HepG2 (cell line): ENCODE measurements at regions not wholly inside any gene's neighbourhood (a gene's known extent, or its start where the extent isn't known, plus 50 kb on each side); places are given as distances from the start of the nearest gene placed in this dataset.
A peak's percentile ranks its signal among the peaks of the same experiment; 100 is the strongest.

Source experiments
- ATAC-seq: fragments of 200-7000 bp; cut with Tn5 transposase; 3 replicates; pipeline ENCODE4 v1.9.1; 2020; ENCODE audit warnings: mild to moderate bottlenecking, moderate library complexity
- BruUV-seq: library from RNA; stranded (reverse); fragments of 400-500 nt; replicated peaks from 2 replicates; lab custom pipeline; 2021; lab: Mats Ljungman, UMichigan
- CTCF ChIA-PET: fragments of 300-600 bp; formaldehyde crosslinking; extraction: SDS; loops from one replicate; lab custom pipeline; 2021; ENCODE audit warnings: low total read pairs, inconsistent platforms, low intra/inter-chr PET ratio; lab: Yijun Ruan, JAX
- POLR2A ChIA-PET: fragments of 350-600 bp; sonication (Branson Sonifier 250); formaldehyde crosslinking; loops from one replicate; lab custom pipeline; 2020; ENCODE audit warnings: antibody characterized with exemption, inconsistent platforms; lab: Yijun Ruan, JAX
- DNase-seq: peaks from one replicate; pipeline ENCODE4 v3.0.0-alpha.2; 2015; ENCODE audit warnings: low spot score
- FAIRE-seq: peaks from 3 replicates; lab custom pipeline; 2011; peaks lifted over from hg19 to GRCh38; lab: Jason Lieb, UNC
- H2AFZ ChIP-seq: one replicate; pipeline ENCODE4 v1.6.1; 2011; ENCODE audit warnings: low read length, inconsistent platforms
- H3K27ac ChIP-seq: fragments of 300-600 bp; 3 replicates; pipeline ENCODE4 v1.8.0; 2011; ENCODE audit warnings: mixed run types, mild to moderate bottlenecking, mixed read lengths, low read length, inconsistent platforms; ENCODE audit not compliant: insufficient read depth; ENCODE audit errors: extremely low read length
- H3K27me3 ChIP-seq, 2 experiments: fragments of 200-600 bp in 1 of 2; 2 replicates in 1 of 2; 3 replicates in 1 of 2; pipeline versions ENCODE4 v1.6.0 to v1.8.0; 2011; ENCODE audit warnings: low read length in 2 of 2, mild to moderate bottlenecking in 2 of 2, moderate library complexity in 2 of 2, inconsistent platforms in 1 of 2; ENCODE audit not compliant: insufficient read depth in 2 of 2, control insufficient read depth in 1 of 2
- H3K36me3 ChIP-seq, 2 experiments: fragments of 200-600 bp in 1 of 2; replicated peaks in 1 of 2; 2 replicates in 1 of 2; 3 replicates in 1 of 2; pipeline versions ENCODE4 v1.5.1 to v1.8.0; 2011; ENCODE audit warnings: low read length in 2 of 2, inconsistent platforms in 1 of 2; ENCODE audit not compliant: insufficient read depth in 2 of 2, control insufficient read depth in 1 of 2
- H3K4me1 ChIP-seq: 2 replicates; pipeline ENCODE4 v1.5.1; 2012; ENCODE audit warnings: low read length, inconsistent platforms; ENCODE audit not compliant: insufficient read depth
- H3K4me2 ChIP-seq: 2 replicates; pipeline ENCODE4 v1.6.0; 2011; ENCODE audit warnings: low read depth, low read length, inconsistent platforms
- H3K4me3 ChIP-seq, 3 experiments: fragments of 200-600 bp in 1 of 3; sonication (generic), shearing (Covaris generic) in 1 of 3; replicated peaks in 1 of 3; 2 replicates each; pipeline ENCODE4 v1.5.1; 2011 to 2016; ENCODE audit warnings: low read length in 3 of 3, inconsistent platforms in 2 of 3, low read depth in 2 of 3, mild to moderate bottlenecking in 2 of 3, control low read depth in 1 of 3, mixed read lengths in 1 of 3; ENCODE audit not compliant: insufficient read depth in 1 of 3
- H3K79me2 ChIP-seq: one replicate; pipeline ENCODE4 v1.6.1; 2011; ENCODE audit warnings: low read length, inconsistent platforms; ENCODE audit not compliant: insufficient read depth
- H3K9ac ChIP-seq: 2 replicates; pipeline ENCODE4 v1.6.0; 2011; ENCODE audit warnings: mild to moderate bottlenecking, low read depth, low read length, inconsistent platforms; ENCODE audit not compliant: insufficient read depth
- H3K9me3 ChIP-seq: 2 replicates; pipeline ENCODE4 v1.5.1; 2012; ENCODE audit warnings: mild to moderate bottlenecking, low read length
- H4K20me1 ChIP-seq: 2 replicates; pipeline ENCODE4 v1.6.0; 2011; ENCODE audit warnings: inconsistent platforms, mild to moderate bottlenecking, low read length, moderate library complexity; ENCODE audit not compliant: insufficient read depth
- CEBPB ChIP-seq: IDR thresholded peaks from 2 replicates; pipeline ENCODE4 v1.6.1; 2011; ENCODE audit warnings: low read depth, low read length, improper control_type of control experiment, borderline replicate concordance
- FOXA1 ChIP-seq, 2 experiments: fragments of 450-650 bp in 1 of 2; sonication (generic) in 1 of 2; formaldehyde crosslinking in 1 of 2; IDR thresholded peaks; 2 replicates each; pipeline versions ENCODE4 v1.4.0 to v1.6.1; 2016 to 2020; ENCODE audit warnings: missing genetic modification reagents in 1 of 2
- FOXA3 ChIP-seq: IDR thresholded peaks from 2 replicates; pipeline ENCODE4 v1.6.1; 2016; ENCODE audit warnings: missing genetic modification reagents, missing compliant biosample characterization
- MED1 ChIP-seq: sonication (generic); formaldehyde crosslinking; IDR thresholded peaks from 2 replicates; pipeline ENCODE4 v1.4.0; 2020; ENCODE audit warnings: missing genetic modification reagents
- NR2F6 ChIP-seq, 2 experiments: IDR thresholded peaks; 2 replicates each; pipeline ENCODE4 v1.6.1; 2016; ENCODE audit warnings: antibody characterized with exemption in 1 of 2, mild to moderate bottlenecking in 1 of 2
- RXRA ChIP-seq: sonication (generic); formaldehyde crosslinking; IDR thresholded peaks from 2 replicates; pipeline ENCODE4 v1.5.1; 2020; ENCODE audit warnings: missing genetic modification reagents
- SALL2 ChIP-seq: sonication (generic); formaldehyde crosslinking; IDR thresholded peaks from 2 replicates; pipeline ENCODE4 v1.8.1; 2023; ENCODE audit warnings: mild to moderate bottlenecking, missing genetic modification reagents, inconsistent platforms
- ZFP82 ChIP-seq: sonication (generic); formaldehyde crosslinking; IDR thresholded peaks from 2 replicates; pipeline ENCODE4 v1.5.1; 2020; ENCODE audit warnings: mild to moderate bottlenecking, missing genetic modification reagents, borderline replicate concordance
- ZNF446 ChIP-seq: sonication (generic); formaldehyde crosslinking; IDR thresholded peaks from 2 replicates; pipeline ENCODE4 v1.5.0; 2020; ENCODE audit warnings: mild to moderate bottlenecking, missing genetic modification reagents
- ZNF562 ChIP-seq: sonication (generic); formaldehyde crosslinking; IDR thresholded peaks from 2 replicates; pipeline ENCODE4 v1.8.0; 2022; ENCODE audit warnings: missing genetic modification reagents, borderline replicate concordance
- ZNF567 ChIP-seq: sonication (generic); formaldehyde crosslinking; IDR thresholded peaks from 2 replicates; pipeline ENCODE4 v1.8.1; 2023; ENCODE audit warnings: mild to moderate bottlenecking, missing genetic modification reagents, borderline replicate concordance
- WGBS: methylation state at CpG from one replicate; pipeline ENCODE4 v1.1.6; 2017; ENCODE audit warnings: low lambda C conversion rate; 5-methylcytosine and 5-hydroxymethylcytosine counted together
- in situ Hi-C: cut with HindIII; loops from 2 replicates; pipeline ENCODE4 v1.10.0; 2017; ENCODE audit warnings: low pct_unique_long_range_greater_than_20kb; ENCODE audit not compliant: extremely low pct_ligation_motif_present
- intact Hi-C: fragments of 100-400 bp; cut with micrococcal nuclease; formaldehyde crosslinking; loops from one replicate; pipeline ENCODE4 v1.10.0; 2022; ENCODE audit not compliant: unreplicated experiment
- TF ChIP-seq, protein P1 (sequence below): sonication (generic); formaldehyde crosslinking; IDR thresholded peaks from 2 replicates; pipeline ENCODE4 v1.4.0; 2020; ENCODE audit warnings: missing genetic modification reagents, borderline replicate concordance
- TF ChIP-seq, protein P2 (sequence below): IDR thresholded peaks from 2 replicates; pipeline ENCODE4 v1.6.1; 2016; ENCODE audit warnings: mild to moderate bottlenecking

DNA sequence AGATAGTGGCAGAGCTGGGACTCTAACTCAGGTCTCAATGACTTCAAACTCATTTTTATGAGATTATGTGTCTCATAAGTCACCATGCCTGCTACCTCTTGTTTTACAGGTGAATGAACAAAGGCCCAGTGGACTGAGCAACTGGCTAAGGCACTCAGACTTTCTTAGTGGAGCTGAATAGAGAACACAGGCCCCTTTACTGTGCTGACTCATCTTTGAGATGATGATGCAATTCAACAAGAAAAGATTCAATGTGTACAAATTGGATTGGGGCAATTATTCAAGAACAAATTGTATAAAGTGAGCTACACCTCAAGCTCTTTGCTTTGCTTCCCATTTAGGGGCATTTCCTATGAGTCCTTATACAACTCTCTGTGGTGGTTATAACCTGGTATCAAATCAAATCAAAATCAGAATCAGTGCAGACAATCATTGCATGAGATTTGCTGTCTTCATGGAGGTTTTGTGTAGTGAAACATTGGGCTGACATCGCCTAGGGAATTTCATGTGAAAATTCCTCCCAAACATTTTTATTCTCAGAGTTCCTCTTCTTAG lies 84.3 kb upstream of the PPP2R2B start:
- H3K36me3 ChIP-seq = no peaks in the 10 kb centered on the region
- no peak for TF ChIP-seq SALL2 (CRISPR knock-in tag)
- TF ChIP-seq CEBPB = peak; percentile 30; the same call in 1 of the 2 replicates
- TF ChIP-seq, all 625 proteins: peak for 1
- BruUV-seq = no TSS peak
- no peaks in the 10 kb centered on the region for H3K4me1 ChIP-seq
- H3K27me3 ChIP-seq = no peaks in the 10 kb centered on the region
- H3K4me3 ChIP-seq = no peak overlapping the region
- intact Hi-C loops = no loop called here
- no peak for ATAC-seq
- H3K4me2 ChIP-seq = no peak overlapping the region
- no peak for DNase-seq
- H2AFZ ChIP-seq = no peak overlapping the region
- ChIA-PET CTCF (no interaction called here), POLR2A (no interaction called here)
- 88% methylated on average over 1 of the region's 1 CpG for WGBS
- in situ Hi-C loops = loop anchor here (10.0 kb wide), 1 partner anchor 308 kb away; no protein-coding TSS in a partner anchor
- no peaks in the 10 kb centered on the region for H3K79me2 ChIP-seq
- H3K9ac ChIP-seq = no peak overlapping the region
- no peaks in the 10 kb centered on the region for H4K20me1 ChIP-seq
- FAIRE-seq = no peak
- no peak overlapping the region for H3K27ac ChIP-seq
- H3K9me3 ChIP-seq = no peaks in the 10 kb centered on the region

DNA sequence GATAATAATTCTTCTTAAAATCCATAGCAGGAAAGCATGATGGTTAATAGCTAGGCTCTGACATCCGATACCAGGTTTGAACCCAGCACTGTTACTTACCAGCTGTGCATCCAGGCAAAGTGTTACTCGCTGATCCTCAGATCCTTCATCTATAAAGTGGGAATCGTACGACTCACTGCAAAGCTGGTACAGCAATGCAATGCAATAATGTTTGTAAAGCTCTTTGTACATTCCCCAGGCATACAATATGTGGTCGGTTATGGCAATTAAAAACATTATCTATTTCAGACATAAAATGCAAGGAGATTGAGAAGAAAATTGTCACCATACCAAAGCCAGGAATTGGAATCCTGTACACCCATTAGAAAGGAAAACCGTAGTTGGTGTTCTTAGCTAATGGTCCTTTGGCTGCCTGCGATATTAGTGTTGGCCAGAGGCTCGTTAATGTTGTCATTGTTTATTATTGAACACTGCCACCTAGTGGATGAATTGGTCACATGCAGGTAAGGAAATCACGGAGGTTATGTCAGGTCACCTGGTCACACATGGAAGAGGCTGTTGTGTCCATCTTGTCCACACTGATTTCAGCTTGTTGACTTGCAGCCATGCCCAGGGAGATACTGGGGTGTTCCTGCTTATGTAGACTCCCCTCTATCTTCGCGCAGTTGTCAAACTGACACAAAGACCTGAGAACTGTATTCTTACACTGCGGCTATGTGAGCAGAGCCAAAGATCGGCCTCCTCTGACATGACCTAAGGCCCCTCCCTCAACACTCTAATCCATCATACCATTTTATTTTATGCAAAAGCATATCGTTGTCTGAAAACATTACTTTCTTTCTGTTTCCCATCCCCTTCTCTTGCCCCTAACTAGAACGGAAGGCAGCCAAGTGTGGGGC lies 87.5 kb upstream of the PPP2R2B start:
- FAIRE-seq (peak; percentile 91), DNase-seq (peak; percentile 78), ATAC-seq (peak; percentile 99)
- Histone ChIP-seq H3K79me2 (no peaks in the 10 kb centered on the region), H3K36me3 (no peaks in the 10 kb centered on the region), H3K9me3 (no peaks in the 10 kb centered on the region), H2AFZ (no peak overlapping the region), H3K27me3 (no peaks in the 10 kb centered on the region), H3K27ac (no peak overlapping the region), H3K4me3 (no peak overlapping the region), H3K4me1 (no peaks in the 10 kb centered on the region), H4K20me1 (no peaks in the 10 kb centered on the region), H3K9ac (no peak overlapping the region), H3K4me2 (no peak overlapping the region)
- POLR2A ChIA-PET = no interaction called here
- 29% methylated on average over 15 of the region's 15 CpGs for WGBS
- CTCF ChIA-PET = interaction anchor here (1.1 to 2.0 kb wide), 5 partner anchors 222 to 433 kb away, joined by 4 to 15 read pairs (median 5); no protein-coding TSS in a partner anchor
- in situ Hi-C loops (loop anchor here (5.0 to 10.0 kb wide), 2 partner anchors 311 to 424 kb away; no protein-coding TSS in a partner anchor), intact Hi-C loops (loop anchor here (1.0 kb wide), 5 partner anchors 222 to 433 kb away; no protein-coding TSS in a partner anchor)
- no TSS peak for BruUV-seq
- peak; percentile 31; the same call in 1 of the 2 replicates for TF ChIP-seq MED1 (CRISPR knock-in tag)
- TF ChIP-seq FOXA1 (IDR thresholded peaks at IDR 0.05) = no peak
- 0 out of 2 replicates have a peak, but pooled peaks have one; percentile 6 for TF ChIP-seq FOXA1 (CRISPR knock-in tag; IDR thresholded peaks at IDR 0.05)
- no peak for TF ChIP-seq ZNF562
- TF ChIP-seq ZNF567 (CRISPR knock-in tag) = 0 out of 2 replicates have a peak, but pooled peaks have one; percentile 48
- TF ChIP-seq, protein P1, sequence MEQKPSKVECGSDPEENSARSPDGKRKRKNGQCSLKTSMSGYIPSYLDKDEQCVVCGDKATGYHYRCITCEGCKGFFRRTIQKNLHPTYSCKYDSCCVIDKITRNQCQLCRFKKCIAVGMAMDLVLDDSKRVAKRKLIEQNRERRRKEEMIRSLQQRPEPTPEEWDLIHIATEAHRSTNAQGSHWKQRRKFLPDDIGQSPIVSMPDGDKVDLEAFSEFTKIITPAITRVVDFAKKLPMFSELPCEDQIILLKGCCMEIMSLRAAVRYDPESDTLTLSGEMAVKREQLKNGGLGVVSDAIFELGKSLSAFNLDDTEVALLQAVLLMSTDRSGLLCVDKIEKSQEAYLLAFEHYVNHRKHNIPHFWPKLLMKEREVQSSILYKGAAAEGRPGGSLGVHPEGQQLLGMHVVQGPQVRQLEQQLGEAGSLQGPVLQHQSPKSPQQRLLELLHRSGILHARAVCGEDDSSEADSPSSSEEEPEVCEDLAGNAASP (CRISPR knock-in tag) = peak; percentile 100
- no peak for TF ChIP-seq ZNF446
- 0 out of 2 replicates have a peak, but pooled peaks have one; percentile 17 for TF ChIP-seq NR2F6 (IDR thresholded peaks at IDR 0.05)
- 0 out of 2 replicates have a peak, but pooled peaks have one; percentile 8 for TF ChIP-seq NR2F6 (CRISPR knock-in tag; IDR thresholded peaks at IDR 0.05)
- TF ChIP-seq RXRA = peak; percentile 95; the same call in 1 of the 2 replicates
- TF ChIP-seq ZFP82 (CRISPR knock-in tag) = no peak
- TF ChIP-seq FOXA3 (CRISPR knock-in tag) = 0 out of 2 replicates have a peak, but pooled peaks have one; percentile 27
- TF ChIP-seq, protein P2, sequence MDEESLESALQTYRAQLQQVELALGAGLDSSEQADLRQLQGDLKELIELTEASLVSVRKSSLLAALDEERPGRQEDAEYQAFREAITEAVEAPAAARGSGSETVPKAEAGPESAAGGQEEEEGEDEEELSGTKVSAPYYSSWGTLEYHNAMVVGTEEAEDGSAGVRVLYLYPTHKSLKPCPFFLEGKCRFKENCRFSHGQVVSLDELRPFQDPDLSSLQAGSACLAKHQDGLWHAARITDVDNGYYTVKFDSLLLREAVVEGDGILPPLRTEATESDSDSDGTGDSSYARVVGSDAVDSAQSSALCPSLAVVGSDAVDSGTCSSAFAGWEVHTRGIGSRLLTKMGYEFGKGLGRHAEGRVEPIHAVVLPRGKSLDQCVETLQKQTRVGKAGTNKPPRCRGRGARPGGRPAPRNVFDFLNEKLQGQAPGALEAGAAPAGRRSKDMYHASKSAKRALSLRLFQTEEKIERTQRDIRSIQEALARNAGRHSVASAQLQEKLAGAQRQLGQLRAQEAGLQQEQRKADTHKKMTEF (CRISPR knock-in tag) = 0 out of 2 replicates have a peak, but pooled peaks have one; percentile 24
